ENCODE measurements at regions not wholly inside any gene's neighbourhood (a gene's known extent, or its start where the extent isn't known, plus 50 kb on each side); places are given as distances from the start of the nearest gene placed in this dataset.

GRCh38 chr4:57220172-57220571 is 110.0 kb upstream of the IGFBP7 start:
- no peak overlapping the region for H4K91ac ChIP-seq (ENCODE audit: insufficient read length, low read depth, low read length)
- no peak overlapping the region for H2AFZ ChIP-seq (ENCODE audit: low read length)
- H3K56ac ChIP-seq (ENCODE audit: insufficient read length, low read depth, low read length), result no peak overlapping the region
- H3K4me3 Mint-ChIP-seq, result no peak overlapping the region
- no peaks in the 10 kb centered on the region for H3K9me3 ChIP-seq (ENCODE audit: control insufficient read depth, low read depth, low read length)
- peaks cover 3% of the 10 kb centered on the region; the same call in 1 of the 2 replicates for H3K4me1 ChIP-seq (ENCODE audit: insufficient read depth, low read length)
- H3K9ac ChIP-seq (ENCODE audit: extremely low read depth, insufficient read length, low read length), result no peak overlapping the region
- H2BK120ac ChIP-seq (ENCODE audit: low read depth, low read length, poor library complexity, severe bottlenecking), result no peak overlapping the region
- peaks cover 8 to 21% of the 10 kb centered on the region in 2 experiments for H3K4me1 Mint-ChIP-seq
- H2BK15ac ChIP-seq (ENCODE audit: low read depth, low read length), result no peak overlapping the region
- no peaks in the 10 kb centered on the region for H3K27me3 ChIP-seq (ENCODE audit: insufficient read depth, low read length)
- no peak overlapping the region for H2BK20ac ChIP-seq (ENCODE audit: low read depth, low read length, poor library complexity, severe bottlenecking)
- no peak overlapping the region for H3K4me2 ChIP-seq (ENCODE audit: insufficient read depth, insufficient read length, low read length)
- no peaks in the 10 kb centered on the region for H3K27me3 Mint-ChIP-seq (ENCODE audit: low read depth)
- no peak overlapping the region for H3K23ac ChIP-seq (ENCODE audit: insufficient read length, low read depth, low read length)
- H3K18ac ChIP-seq (ENCODE audit: insufficient read length, low read depth, low read length), result no peak overlapping the region
- H2AK5ac ChIP-seq (ENCODE audit: insufficient read length, low read length), result no peak overlapping the region
- DNase-seq, result no peak
- no peak overlapping the region for H2BK12ac ChIP-seq (ENCODE audit: insufficient read length, low read depth, low read length)
- H3K27ac Mint-ChIP-seq, result no peak overlapping the region
- H3K79me1 ChIP-seq (ENCODE audit: insufficient read depth, low read depth, low read length, poor library complexity, severe bottlenecking), result no peaks in the 10 kb centered on the region
- H4K20me1 ChIP-seq (ENCODE audit: control insufficient read depth, insufficient read depth, insufficient read length), result no peaks in the 10 kb centered on the region
- no peak overlapping the region for H3K4ac ChIP-seq (ENCODE audit: low read depth, low read length)
- WGBS (ENCODE audit: extremely low coverage, insufficient read length, low lambda C conversion rate), result no CpG with 5 or more reads among the region's 2 CpGs
- H3K9me3 Mint-ChIP-seq, result peaks cover 6 to 9% of the 10 kb centered on the region in 2 experiments
- H4K8ac ChIP-seq (replicated peaks; ENCODE audit: insufficient read length, low read depth, low read length), result no peak overlapping the region
- no peak overlapping the region for H3T11ph ChIP-seq (ENCODE audit: low read length)
- no peak overlapping the region for H3K14ac ChIP-seq (ENCODE audit: insufficient read depth, low read length)
- H3K36me3 Mint-ChIP-seq (ENCODE audit: insufficient read depth in 1 of 3, low read depth in 3 of 3), result peaks cover 4 to 8% (median 7%) of the 10 kb centered on the region in 3 experiments
- no peak overlapping the region for H2BK5ac ChIP-seq (ENCODE audit: insufficient read length, low read length)
- no peak overlapping the region for H3K27ac ChIP-seq (ENCODE audit: insufficient read length, low read depth, low read length)
- H3K79me2 ChIP-seq (ENCODE audit: insufficient read depth, low read length), result no peaks in the 10 kb centered on the region
- TF ChIP-seq CTCF (conservative IDR thresholded peaks at IDR 0.05), result no peak
- no peak overlapping the region for H4K5ac ChIP-seq (ENCODE audit: insufficient read length, low read depth, low read length)
- no peaks in the 10 kb centered on the region for H3K23me2 ChIP-seq (ENCODE audit: insufficient read length, low read depth, low read length, poor library complexity, severe bottlenecking)
